Tibial artery (tissue), 4 donors: ENCODE measurements at regions not wholly inside any gene's neighbourhood (a gene's known extent, or its start where the extent isn't known, plus 50 kb on each side); places are given as distances from the start of the nearest gene placed in this dataset.

Experiments
- DNase-seq, 2 donors: peaks; one replicate each; pipeline ENCODE4 v3.0.0-alpha.2; 2019
- H3K27ac ChIP-seq, 2 donors: fragments of 200-600 bp; sonication (generic) in 1 of 2; 1 replicate in 1 of 2; 2 replicates in 1 of 2; pipeline ENCODE4 v1.5.1; 2018 to 2019; ENCODE audit warnings: mild to moderate bottlenecking in 1 of 2
- H3K27me3 ChIP-seq, 2 donors: fragments of 200-600 bp; sonication (generic) in 1 of 2; one replicate each; pipeline versions ENCODE4 v1.5.1 to v1.6.0; 2016 to 2019
- H3K36me3 ChIP-seq, 3 donors: fragments of 200-600 bp; sonication (generic) in 2 of 3; one replicate each; pipeline ENCODE4 v1.5.1; 2016 to 2019; ENCODE audit warnings: mild to moderate bottlenecking in 2 of 3
- H3K4me1 ChIP-seq, 4 donors: fragments of 200-600 bp; sonication (generic) in 2 of 4; 1 replicate in 3 of 4; 2 replicates in 1 of 4; pipeline ENCODE4 v1.5.1; 2016 to 2019
- H3K4me3 ChIP-seq, 2 donors: fragments of 200-600 bp; sonication (generic) in 1 of 2; 1 replicate in 1 of 2; 2 replicates in 1 of 2; pipeline ENCODE4 v1.5.1; 2018 to 2019; ENCODE audit warnings: mild to moderate bottlenecking in 2 of 2
- H3K9me3 ChIP-seq, 3 donors: fragments of 200-600 bp; sonication (generic) in 1 of 3; one replicate each; pipeline ENCODE4 v1.5.1; 2016 to 2019
- intact Hi-C: fragments of 100-400 bp; cut with DNase I; formaldehyde crosslinking; loops from one replicate; pipeline ENCODE4 v1.15.0; 2023; ENCODE audit warnings: low total_unique reads
- TF ChIP-seq, protein P1 (sequence below), 2 experiments: fragments of 200-600 bp in 1 of 2; fragments of 450-650 bp in 1 of 2; IDR thresholded peaks; one replicate each; pipeline ENCODE4 v1.5.1; 2017 to 2019; ENCODE audit warnings: antibody characterized with exemption in 2 of 2, mild to moderate bottlenecking in 1 of 2, moderate library complexity in 1 of 2

DNA sequence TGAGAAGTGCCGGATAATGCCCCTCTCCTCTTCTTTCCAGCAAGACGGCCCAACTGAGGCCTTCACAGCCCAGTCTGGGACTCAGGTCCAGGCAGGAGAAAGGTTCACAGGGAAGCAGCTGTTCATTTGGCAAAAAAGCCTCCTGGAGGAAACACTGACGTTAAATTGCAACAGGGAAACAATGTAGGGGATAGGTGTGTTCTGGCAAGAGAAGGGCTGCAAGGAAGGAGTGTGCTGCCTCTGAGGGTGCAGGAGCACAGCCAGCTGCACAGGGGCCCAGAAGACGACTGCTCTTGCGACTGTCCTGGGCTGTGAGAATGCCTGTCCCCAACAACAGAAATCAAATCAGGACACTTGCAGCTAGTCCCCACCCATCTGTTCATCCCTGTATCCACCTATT, 70.6 kb upstream of the PMEPA1 start:
- Histone ChIP-seq H3K9me3 (no peaks in the 10 kb centered on the region), H3K36me3 (no peaks in the 10 kb centered on the region), H3K4me3 (no peak overlapping the region), H3K27ac (no peak overlapping the region), H3K4me1 (no peaks in the 10 kb centered on the region), H3K27me3 (peaks cover 0 to 4% of the 10 kb centered on the region in 2 donors)
- intact Hi-C loops, result no loop called here
- no peak for DNase-seq
- TF ChIP-seq, protein P1, sequence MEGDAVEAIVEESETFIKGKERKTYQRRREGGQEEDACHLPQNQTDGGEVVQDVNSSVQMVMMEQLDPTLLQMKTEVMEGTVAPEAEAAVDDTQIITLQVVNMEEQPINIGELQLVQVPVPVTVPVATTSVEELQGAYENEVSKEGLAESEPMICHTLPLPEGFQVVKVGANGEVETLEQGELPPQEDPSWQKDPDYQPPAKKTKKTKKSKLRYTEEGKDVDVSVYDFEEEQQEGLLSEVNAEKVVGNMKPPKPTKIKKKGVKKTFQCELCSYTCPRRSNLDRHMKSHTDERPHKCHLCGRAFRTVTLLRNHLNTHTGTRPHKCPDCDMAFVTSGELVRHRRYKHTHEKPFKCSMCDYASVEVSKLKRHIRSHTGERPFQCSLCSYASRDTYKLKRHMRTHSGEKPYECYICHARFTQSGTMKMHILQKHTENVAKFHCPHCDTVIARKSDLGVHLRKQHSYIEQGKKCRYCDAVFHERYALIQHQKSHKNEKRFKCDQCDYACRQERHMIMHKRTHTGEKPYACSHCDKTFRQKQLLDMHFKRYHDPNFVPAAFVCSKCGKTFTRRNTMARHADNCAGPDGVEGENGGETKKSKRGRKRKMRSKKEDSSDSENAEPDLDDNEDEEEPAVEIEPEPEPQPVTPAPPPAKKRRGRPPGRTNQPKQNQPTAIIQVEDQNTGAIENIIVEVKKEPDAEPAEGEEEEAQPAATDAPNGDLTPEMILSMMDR (IDR thresholded peaks at IDR 0.05), result no peak

DNA sequence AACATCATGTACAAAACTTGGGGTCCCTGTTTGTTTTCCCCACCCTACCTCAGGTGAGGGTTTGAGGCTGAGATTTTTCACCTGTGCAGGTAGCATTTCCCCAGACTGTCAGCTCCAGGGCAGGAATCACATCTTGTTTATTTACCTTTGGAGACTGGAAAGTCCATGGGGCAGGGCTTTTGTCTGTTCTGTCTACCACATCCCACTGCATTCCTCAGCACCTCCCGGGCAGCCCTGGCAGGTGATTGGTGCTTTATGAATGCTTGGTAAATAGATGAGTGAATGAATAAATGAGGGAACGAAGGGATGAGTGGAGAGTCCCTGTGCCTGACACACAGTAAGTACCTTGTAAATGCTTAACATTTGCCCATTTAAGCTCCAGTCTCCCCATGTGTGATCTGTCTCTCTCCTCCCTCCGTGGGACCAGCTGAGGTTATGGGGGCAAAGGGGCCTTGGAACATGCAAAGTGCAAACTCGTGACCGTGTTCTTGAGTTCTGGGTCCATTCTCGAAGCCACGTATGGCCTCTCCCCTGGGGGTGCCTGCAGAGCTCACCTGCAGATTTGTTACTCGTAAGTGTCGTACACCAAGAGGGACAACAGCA, 69.7 kb upstream of the PMEPA1 start:
- no peak overlapping the region for H3K27ac ChIP-seq
- TF ChIP-seq, protein P1 (IDR thresholded peaks at IDR 0.05), result no peak
- H3K4me1 ChIP-seq, result no peaks in the 10 kb centered on the region
- H3K36me3 ChIP-seq, result no peaks in the 10 kb centered on the region
- intact Hi-C loops, result no loop called here
- H3K27me3 ChIP-seq, result peaks cover 0 to 4% of the 10 kb centered on the region in 2 donors
- H3K9me3 ChIP-seq, result no peaks in the 10 kb centered on the region
- DNase-seq, result no peak
- no peak overlapping the region for H3K4me3 ChIP-seq

DNA sequence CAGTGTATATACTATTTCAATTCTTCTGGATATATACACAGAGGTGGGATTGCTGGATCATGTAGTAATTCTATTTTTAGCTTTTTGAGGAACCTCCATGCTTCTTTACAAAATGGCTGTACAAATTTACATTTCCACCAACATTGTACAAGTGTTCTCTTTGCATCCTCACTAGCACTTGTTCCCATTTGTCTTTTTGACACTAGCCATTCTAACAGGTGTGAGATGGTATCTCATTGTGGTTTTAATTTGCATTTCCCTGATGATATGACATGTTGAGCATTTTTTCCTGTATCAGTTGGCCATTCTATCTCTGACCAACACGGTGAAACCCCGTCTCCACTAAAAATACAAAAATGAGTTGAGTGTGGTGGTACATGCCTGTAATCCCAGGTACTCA, 68.1 kb upstream of the PMEPA1 start:
- Histone ChIP-seq H3K9me3 (no peaks in the 10 kb centered on the region), H3K27ac (no peak overlapping the region), H3K27me3 (no peaks in the 10 kb centered on the region), H3K4me3 (no peak overlapping the region), H3K4me1 (peaks cover 0 to 1% (median under 1%) of the 10 kb centered on the region in 4 donors), H3K36me3 (no peaks in the 10 kb centered on the region)
- TF ChIP-seq, protein P1 (IDR thresholded peaks at IDR 0.05), result no peak
- DNase-seq, result no peak
- intact Hi-C loops, result no loop called here

DNA sequence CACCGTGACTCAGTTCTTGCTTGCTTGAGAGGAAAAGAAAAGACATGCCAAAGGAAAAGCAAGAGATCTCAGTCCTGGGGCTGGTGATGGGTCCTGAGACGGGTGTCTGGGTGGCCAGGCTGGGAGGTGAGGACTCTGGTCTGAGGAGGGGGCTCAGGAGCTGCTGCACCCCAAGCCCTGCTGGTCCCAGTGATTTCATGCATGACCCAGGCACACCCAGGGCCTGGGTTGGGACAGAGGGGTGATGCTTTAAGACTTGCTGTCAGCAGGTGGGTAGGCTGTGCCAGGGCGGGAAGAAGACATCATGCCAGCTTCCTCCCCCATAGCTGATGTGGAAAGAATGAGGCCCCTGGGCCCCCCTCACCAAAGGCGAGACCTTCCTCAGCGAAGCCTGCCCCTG, 65.1 kb upstream of the PMEPA1 start:
- H3K4me3 ChIP-seq, result no peak overlapping the region
- TF ChIP-seq, protein P1 (IDR thresholded peaks at IDR 0.05), result no peak
- H3K4me1 ChIP-seq, result peaks cover 0 to 11% (median 7%) of the 10 kb centered on the region in 4 donors
- no peaks in the 10 kb centered on the region for H3K36me3 ChIP-seq
- H3K27me3 ChIP-seq, result no peaks in the 10 kb centered on the region
- no peaks in the 10 kb centered on the region for H3K9me3 ChIP-seq
- DNase-seq, result no peak
- intact Hi-C loops, result no loop called here
- H3K27ac ChIP-seq, result no peak overlapping the region

DNA sequence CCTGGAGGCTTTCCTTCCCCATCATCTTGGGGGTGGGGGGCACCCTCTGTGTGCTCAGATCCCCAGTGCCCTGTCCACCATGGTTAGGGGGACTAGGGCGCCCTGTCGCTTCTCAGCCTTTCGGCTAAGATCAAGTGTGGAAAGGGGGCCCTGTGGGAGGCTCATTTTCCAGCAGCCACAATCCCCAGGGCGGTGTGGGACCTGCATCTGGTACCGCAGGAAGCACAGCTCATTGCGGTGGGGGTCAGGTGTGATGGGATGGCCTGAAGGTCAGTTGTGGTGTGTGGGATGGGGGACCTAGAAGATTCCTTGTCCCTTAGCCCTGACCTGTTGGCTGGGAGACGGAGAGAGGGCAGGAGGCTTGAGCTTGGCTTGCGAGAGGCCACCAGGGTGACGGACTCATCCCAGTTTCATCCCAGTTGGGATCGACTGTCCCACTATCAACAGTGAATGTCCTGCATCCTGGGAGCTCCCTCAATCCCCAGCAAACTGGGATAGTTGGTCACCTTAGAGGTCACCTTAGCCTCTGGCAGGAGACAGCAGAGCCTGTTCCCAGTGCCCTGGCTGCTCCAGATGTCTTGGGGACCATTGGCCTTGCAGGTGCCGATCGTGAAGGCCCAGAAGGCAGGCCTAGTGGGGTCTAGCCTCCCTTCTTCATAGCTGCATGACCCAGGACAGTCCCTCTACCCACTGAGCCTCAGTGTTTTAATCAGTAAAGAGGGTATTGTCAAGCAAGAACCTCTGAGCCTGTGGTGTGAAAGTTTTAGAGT, 64.5 kb upstream of the PMEPA1 start:
- intact Hi-C loops, result no loop called here
- H3K27me3 ChIP-seq, result no peaks in the 10 kb centered on the region
- no peak overlapping the region for H3K27ac ChIP-seq
- DNase-seq, result no peak
- H3K4me3 ChIP-seq, result no peak overlapping the region
- TF ChIP-seq, protein P1 (IDR thresholded peaks at IDR 0.05), result no peak
- peaks cover 0 to 11% (median 7%) of the 10 kb centered on the region in 4 donors for H3K4me1 ChIP-seq
- H3K36me3 ChIP-seq, result no peaks in the 10 kb centered on the region
- H3K9me3 ChIP-seq, result no peaks in the 10 kb centered on the region
